GM18499 (cell line): ENCODE measurements at regions not wholly inside any gene's neighbourhood (a gene's known extent, or its start where the extent isn't known, plus 50 kb on each side); places are given as distances from the start of the nearest gene placed in this dataset.
A peak's percentile ranks its signal among the peaks of the same experiment; 100 is the strongest.
"Not testable (repeated sequence)": the region's sequence is repeated elsewhere in the genome, so short reads cannot be mapped to it uniquely, and the experiment has no call there.

ENCODE experiments used
- ATAC-seq: cut with Tn5 transposase; IDR thresholded peaks from one replicate; pipeline ENCODE4 v1.9.1; 2021; ENCODE audit warnings: moderate number of reproducible peaks; ENCODE audit not compliant: insufficient read depth, unreplicated experiment

DNA sequence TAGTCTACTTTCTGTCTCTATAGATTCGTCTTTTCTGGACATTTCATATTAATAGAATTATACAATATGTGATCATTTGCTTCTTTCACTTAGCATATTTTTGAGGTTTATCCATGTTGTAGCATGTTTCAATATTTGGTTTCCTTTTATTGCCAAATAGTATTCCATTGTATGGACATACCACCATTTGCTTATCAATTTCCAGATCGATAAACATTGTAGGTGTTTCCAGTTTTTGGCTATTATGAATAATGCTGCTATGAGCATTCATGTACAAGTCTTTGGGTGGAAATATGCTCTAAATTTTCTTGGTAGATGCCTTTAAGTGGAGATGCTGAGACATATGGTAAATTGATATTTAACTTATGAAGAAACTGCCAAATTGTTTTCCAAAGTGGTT is 114.1 kb downstream of the RND3 start:
- no peak for ATAC-seq

GRCh38 chr2:150371044-150371818 is 116.2 kb downstream of the RND3 start:
- no peak for ATAC-seq

DNA sequence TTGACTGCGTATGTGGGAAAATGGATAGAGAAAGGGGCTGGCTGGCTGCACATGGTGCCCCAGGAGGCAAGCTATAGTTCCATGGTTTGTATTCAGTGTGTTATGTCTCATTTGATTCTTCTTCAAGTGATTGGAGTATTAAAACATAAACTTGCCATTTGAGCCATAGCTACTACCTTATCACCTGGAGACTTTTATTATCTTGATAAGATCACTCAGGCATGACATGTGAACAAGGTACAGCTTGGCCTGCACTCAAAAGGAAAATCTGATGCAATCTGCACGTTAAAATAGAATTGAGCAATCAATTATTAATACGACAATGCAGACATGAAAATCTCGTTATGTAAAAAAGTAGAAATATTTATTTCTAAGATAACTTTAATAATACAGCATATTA is 116.9 kb downstream of the RND3 start:
- no peak for ATAC-seq

- ATAC-seq, result no peak
Observed at GRCh38 chr2:150369862-150370261, 117.6 kb downstream of the RND3 start.

- no peak for ATAC-seq
Observed at GRCh38 chr2:150358468-150358807, 129.0 kb downstream of the RND3 start.

DNA sequence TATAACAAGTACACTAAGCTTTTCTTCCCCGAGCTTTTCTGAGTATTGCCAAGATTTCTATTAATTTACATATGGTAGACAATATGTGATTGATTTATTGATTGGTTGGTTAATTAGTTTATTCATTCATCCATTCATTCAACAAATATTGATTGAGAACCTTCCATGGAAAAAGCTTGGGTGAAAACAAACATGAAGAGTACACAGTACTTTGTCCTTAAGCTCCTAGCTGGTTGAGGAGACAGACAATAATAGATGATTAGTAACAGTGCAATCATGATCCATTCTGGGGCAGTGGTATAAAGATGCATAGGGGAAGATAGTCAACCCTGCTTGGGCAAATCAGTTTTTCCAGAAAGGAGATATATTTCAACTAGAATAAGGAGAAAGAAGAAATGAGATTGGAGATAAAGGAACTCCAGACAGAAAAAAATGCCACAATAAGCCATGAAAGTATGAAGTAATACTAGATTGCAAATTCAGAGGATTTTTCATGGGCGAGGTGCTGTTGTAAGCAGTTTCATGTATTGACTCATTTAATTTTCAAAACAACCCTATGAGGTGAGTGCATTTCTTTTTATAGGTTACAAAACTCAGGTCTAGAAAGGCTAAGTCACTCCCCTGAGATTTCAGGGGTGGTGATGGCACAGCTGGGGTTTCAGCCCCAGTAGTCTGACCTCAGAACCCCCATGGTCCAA is 129.5 kb downstream of the RND3 start:
- ATAC-seq, result peak; percentile 93

DNA sequence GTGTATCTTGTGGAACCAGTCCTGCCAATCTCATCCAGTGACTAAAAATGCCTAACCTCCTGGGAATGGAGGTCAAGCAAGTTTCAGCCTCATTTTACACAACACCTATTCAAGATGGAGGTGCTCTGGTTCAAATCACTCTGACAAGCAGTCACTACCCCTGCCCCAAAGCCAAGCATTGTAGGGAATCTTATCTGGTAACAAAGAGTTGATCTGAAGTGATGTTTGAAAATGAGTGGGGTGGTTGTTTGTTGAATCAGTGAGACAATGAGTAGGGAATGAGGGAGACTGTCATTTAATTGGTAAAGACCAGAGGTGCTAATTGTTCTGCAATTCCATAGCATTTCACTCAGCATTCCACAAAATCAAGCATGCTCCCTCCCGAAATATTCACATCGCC is 132.0 kb downstream of the RND3 start:
- ATAC-seq, result no peak

GRCh38 chr2:150353376-150353775 is 134.1 kb downstream of the RND3 start:
- ATAC-seq, result no peak

GRCh38 chr2:150351922-150352321 is 135.5 kb downstream of the RND3 start:
- ATAC-seq, result no peak

DNA sequence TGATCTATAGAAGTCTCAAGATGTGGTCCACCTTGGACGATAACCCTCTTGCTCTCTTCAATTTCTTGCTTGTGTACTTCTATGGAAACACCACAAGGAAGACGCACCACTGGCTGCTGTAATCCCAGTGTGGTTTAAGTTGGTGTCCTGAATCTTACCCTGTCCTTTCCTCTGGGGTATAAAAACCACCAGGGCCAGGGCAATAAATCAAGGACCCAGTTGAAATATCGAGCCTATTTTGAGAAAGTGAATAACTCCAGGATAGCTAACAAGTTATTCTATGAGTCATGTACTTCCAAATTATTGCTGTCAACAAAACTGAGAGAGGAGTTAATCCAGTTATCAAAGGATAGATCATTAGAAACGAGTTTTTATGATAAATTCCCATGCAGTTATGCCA is 137.0 kb downstream of the RND3 start:
- no peak for ATAC-seq

DNA sequence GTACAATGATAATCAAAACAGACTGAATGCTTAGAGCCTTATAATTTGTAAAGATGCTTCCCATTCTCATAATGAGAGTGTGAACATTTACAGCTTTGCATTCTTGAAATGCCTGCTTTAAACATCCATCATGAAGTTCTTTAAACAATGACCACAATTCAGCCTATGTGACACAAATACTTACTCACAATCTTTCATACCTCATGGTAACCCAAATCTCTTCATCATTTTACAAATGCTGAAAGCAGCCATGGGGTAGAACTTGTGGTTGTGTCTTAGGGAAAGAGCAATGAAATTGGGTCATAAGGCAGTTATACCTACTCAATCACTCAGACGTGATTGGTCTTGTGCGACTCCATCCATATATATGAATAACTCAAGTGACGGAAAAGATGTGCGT is 140.7 kb downstream of the RND3 start:
- ATAC-seq, result no peak

DNA sequence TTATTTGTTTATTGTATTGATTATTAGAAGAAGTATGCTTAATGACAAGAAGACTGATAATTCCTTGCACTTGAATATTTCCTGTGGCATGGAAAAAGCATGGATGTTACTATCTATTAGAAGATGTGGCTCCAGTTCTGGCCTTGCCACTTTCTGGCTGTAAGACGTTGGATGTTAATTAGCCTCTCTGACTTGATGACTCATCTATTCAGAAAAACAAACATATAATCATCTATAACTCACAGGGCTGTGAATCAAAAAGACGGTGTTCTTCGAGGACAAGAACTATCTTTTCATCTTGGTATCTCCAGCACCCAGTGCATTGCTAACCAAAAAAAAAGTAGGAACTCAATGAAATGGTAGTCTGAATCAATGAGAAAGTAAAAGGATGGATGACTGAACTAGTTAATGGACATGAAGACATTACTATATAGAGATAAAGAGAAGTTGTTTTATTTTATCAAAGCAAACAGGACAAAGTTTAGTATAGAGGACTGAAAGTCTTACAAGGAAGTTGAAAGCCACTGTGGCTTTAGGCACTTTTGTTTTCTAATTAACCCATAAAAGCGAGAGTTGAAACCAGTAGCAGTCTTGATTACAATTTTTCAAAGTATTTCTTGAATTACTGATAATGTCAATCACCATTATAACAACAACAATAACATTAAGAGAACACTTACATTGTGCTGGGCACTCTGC is 145.3 kb downstream of the RND3 start:
- no peak for ATAC-seq

DNA sequence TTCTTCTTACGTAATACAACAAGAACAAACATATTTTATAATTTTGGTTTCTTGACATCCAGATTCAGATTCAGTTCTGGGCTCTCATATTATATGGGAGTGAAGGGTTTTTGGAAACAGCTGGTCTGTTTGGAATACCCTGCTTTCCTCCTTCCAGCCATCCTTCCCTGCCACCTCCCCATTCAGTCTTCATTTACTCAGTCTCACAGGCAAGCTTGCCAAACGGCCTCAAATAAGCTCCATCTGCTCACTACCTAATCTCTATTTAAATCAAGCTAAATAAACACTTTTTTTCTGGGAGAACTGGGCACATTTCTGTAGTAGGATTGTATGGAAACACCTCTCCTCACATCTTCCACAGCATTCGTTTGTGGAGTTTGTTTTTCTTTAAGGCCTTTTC is 147.5 kb downstream of the RND3 start:
- ATAC-seq, result no peak

- ATAC-seq, result no peak
Observed at GRCh38 chr2:150339282-150339681, 148.2 kb downstream of the RND3 start.

DNA sequence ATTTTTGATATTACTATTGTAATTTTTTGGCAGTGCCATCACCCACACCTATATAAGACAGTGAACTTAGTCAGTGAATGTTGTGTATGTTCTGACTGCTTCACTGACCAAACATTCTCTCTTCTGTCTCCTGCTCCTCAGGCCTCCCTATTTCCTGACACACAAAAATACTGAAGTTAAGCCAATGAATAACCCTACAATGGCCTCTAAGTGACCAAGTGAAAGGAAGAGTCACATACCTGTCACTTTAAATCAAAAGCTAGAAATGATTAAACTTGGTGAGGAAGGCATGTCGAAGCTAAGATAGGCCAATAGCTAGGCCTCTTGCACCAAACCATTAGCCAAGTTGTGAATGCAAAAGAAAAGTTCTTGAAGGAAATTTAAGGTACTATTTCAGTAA is 151.9 kb downstream of the RND3 start:
- no peak for ATAC-seq

GRCh38 chr2:150332383-150332782 is 155.1 kb downstream of the RND3 start:
- ATAC-seq, result no peak

DNA sequence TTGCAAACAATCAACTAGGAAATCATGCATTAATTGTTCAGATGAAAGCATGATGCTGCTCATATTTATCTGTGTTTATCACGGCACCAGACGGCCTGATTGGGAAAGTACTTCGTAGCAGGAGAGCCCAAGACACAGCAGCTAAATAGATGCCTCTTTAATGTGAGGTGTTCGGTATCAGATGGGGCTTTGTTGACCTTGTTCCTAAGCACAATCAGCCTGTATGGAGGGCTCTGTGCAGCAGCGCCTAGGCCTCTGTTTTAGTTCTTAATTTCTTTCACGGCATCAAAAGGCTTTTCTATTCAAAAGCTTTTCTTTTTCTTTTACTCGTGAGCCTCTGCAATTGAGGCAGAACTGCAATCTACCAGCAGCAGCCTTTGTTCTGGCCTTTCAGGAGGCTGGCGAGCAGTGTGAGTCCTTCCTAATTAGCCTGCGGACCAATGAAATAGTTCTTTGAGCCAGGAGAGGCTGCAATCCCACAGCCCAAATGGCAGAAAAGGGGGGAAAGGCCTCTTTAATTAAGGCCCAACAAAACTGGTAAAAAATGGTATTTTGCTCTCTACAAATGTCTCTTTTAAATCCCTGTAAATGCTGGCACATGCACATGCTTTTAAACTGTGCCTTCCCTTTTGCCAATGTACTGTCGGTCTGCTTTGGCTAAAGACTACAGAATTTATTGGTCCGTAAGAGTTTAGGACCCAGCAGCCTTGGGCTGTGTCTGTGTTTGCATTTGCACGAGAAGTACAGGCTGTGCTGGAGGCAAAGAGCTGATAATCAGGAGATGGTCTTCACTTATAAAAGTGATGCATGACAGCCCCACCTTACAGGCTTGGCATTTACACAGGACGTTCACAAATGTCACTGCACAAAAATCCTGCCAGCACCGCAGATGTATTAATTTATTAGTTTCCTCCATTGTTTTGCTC is 159.6 kb downstream of the RND3 start:
- ATAC-seq, result no peak

GRCh38 chr2:150325656-150326314 is 161.7 kb downstream of the RND3 start:
- no peak for ATAC-seq

- ATAC-seq, result not testable (repeated sequence)
Observed at GRCh38 chr2:150323071-150323470, 164.4 kb downstream of the RND3 start.

DNA sequence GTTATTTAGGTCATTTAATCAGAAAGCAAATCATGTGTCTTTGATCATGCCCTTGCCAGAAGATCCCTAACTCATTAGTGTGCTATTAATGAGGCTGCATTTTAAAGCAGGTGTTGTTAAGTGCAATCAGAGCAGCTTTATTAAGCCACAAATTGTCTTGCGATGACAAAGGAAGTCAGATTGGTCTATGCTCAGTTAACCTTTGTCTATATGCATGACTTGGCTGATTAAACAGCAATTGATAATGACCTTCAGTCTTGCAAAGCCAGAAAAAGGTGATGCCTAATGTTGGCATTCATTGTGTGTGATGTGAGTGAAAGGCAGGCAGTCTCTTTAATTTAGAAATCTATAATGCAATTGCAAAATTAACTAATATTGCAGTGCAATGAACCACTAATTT is 166.9 kb downstream of the RND3 start:
- ATAC-seq, result no peak
